Activated CD4-positive, alpha-beta memory T cell treated with anti-CD3 and anti-CD28 coated beads, Interleukin-2, amount 10 ng/mL, durations not matched to agents 7 days and 5 days (primary cell): ENCODE measurements at regions not wholly inside any gene's neighbourhood (a gene's known extent, or its start where the extent isn't known, plus 50 kb on each side); places are given as distances from the start of the nearest gene placed in this dataset.

Experiments used
- CTCF ChIA-PET: fragments of 350-600 bp; sonication (Branson Sonifier 250); formaldehyde crosslinking; loops from one replicate; lab custom pipeline; 2021; ENCODE audit warnings: antibody characterized with exemption, inconsistent platforms; lab: Charles Lee
- POLR2A ChIA-PET: fragments of 350-600 bp; sonication (Branson Sonifier 250); formaldehyde crosslinking; loops from one replicate; lab custom pipeline; 2021; ENCODE audit warnings: antibody characterized with exemption; lab: Charles Lee
- DNase-seq: peaks from one replicate; pipeline ENCODE4 v3.0.0-alpha.2; 2020
- H3K27ac Mint-ChIP-seq: one replicate; pipeline ENCODE4 v1.8.0; 2021; ENCODE audit warnings: mild to moderate bottlenecking, mixed read lengths
- H3K27me3 Mint-ChIP-seq: one replicate; pipeline ENCODE4 v1.8.0; 2021; ENCODE audit warnings: mixed read lengths
- H3K36me3 Mint-ChIP-seq: one replicate; pipeline ENCODE4 v1.8.0; 2021; ENCODE audit warnings: low read depth, mixed read lengths
- H3K4me1 Mint-ChIP-seq: one replicate; pipeline ENCODE4 v1.8.0; 2021; ENCODE audit warnings: mixed read lengths
- H3K4me3 Mint-ChIP-seq: one replicate; pipeline ENCODE4 v1.8.0; 2021; ENCODE audit warnings: mild to moderate bottlenecking, mixed read lengths
- H3K9me3 Mint-ChIP-seq: one replicate; pipeline ENCODE4 v1.8.0; 2021; ENCODE audit warnings: mixed read lengths

GRCh38 chr18:26794230-26795101, 71.0 kb downstream of the AQP4 start:
- Mint-ChIP-seq H3K36me3 (no peaks in the 10 kb centered on the region), H3K4me3 (no peak overlapping the region), H3K4me1 (no peaks in the 10 kb centered on the region), H3K27ac (no peak overlapping the region), H3K27me3 (no peaks in the 10 kb centered on the region), H3K9me3 (no peaks in the 10 kb centered on the region)
- ChIA-PET POLR2A (no interaction called here), CTCF (no interaction called here)
- DNase-seq: no peak

- CTCF ChIA-PET: interaction anchor here (0.7 kb wide), 1 partner anchor 11 kb away, joined by 3 read pairs; no protein-coding TSS in a partner anchor
- DNase-seq: no peak
- no peaks in the 10 kb centered on the region for H3K27me3 Mint-ChIP-seq
- no peak overlapping the region for H3K27ac Mint-ChIP-seq
- no peak overlapping the region for H3K4me3 Mint-ChIP-seq
- POLR2A ChIA-PET: no interaction called here
- H3K36me3 Mint-ChIP-seq: no peaks in the 10 kb centered on the region
- H3K9me3 Mint-ChIP-seq: no peaks in the 10 kb centered on the region
- H3K4me1 Mint-ChIP-seq: no peaks in the 10 kb centered on the region
Measured at GRCh38 chr18:26792661-26793060, 72.8 kb downstream of the AQP4 start.

GRCh38 chr18:26791676-26792075, 73.8 kb downstream of the AQP4 start:
- POLR2A ChIA-PET: no interaction called here
- H3K27me3 Mint-ChIP-seq: no peaks in the 10 kb centered on the region
- H3K4me3 Mint-ChIP-seq: no peak overlapping the region
- no peak overlapping the region for H3K27ac Mint-ChIP-seq
- no peaks in the 10 kb centered on the region for H3K4me1 Mint-ChIP-seq
- no peak for DNase-seq
- no peaks in the 10 kb centered on the region for H3K36me3 Mint-ChIP-seq
- CTCF ChIA-PET: interaction anchor here (0.7 kb wide), 1 partner anchor 12 kb away, joined by 3 read pairs; no protein-coding TSS in a partner anchor
- H3K9me3 Mint-ChIP-seq: no peaks in the 10 kb centered on the region

- Mint-ChIP-seq H3K4me3 (no peak overlapping the region), H3K36me3 (no peaks in the 10 kb centered on the region), H3K9me3 (peaks cover 2% of the 10 kb centered on the region), H3K4me1 (no peaks in the 10 kb centered on the region), H3K27ac (no peak overlapping the region), H3K27me3 (no peaks in the 10 kb centered on the region)
- ChIA-PET POLR2A (no interaction called here), CTCF (no interaction called here)
- DNase-seq: no peak
Measured at GRCh38 chr18:26784599-26784998, 80.9 kb downstream of the AQP4 start.

GRCh38 chr18:26783170-26783569, 82.3 kb downstream of the AQP4 start:
- CTCF ChIA-PET: no interaction called here
- Mint-ChIP-seq H3K27ac (no peak overlapping the region), H3K27me3 (no peaks in the 10 kb centered on the region), H3K36me3 (no peaks in the 10 kb centered on the region), H3K9me3 (peaks cover 2% of the 10 kb centered on the region), H3K4me3 (no peak overlapping the region), H3K4me1 (no peaks in the 10 kb centered on the region)
- no peak for DNase-seq
- POLR2A ChIA-PET: no interaction called here

- POLR2A ChIA-PET: no interaction called here
- no peak for DNase-seq
- H3K27ac Mint-ChIP-seq: no peak overlapping the region
- CTCF ChIA-PET: no interaction called here
- peaks cover 2% of the 10 kb centered on the region for H3K9me3 Mint-ChIP-seq
- H3K4me3 Mint-ChIP-seq: no peak overlapping the region
- no peaks in the 10 kb centered on the region for H3K36me3 Mint-ChIP-seq
- H3K4me1 Mint-ChIP-seq: no peaks in the 10 kb centered on the region
- no peaks in the 10 kb centered on the region for H3K27me3 Mint-ChIP-seq
Measured at GRCh38 chr18:26780520-26781325, 84.8 kb downstream of the AQP4 start.

- Mint-ChIP-seq H3K9me3 (peaks cover 2% of the 10 kb centered on the region), H3K4me1 (no peaks in the 10 kb centered on the region), H3K27me3 (no peaks in the 10 kb centered on the region), H3K36me3 (no peaks in the 10 kb centered on the region), H3K27ac (no peak overlapping the region), H3K4me3 (no peak overlapping the region)
- ChIA-PET CTCF (no interaction called here), POLR2A (no interaction called here)
- DNase-seq: no peak
Measured at GRCh38 chr18:26778054-26778393, 87.5 kb downstream of the AQP4 start.

GRCh38 chr18:26777351-26778053, 88.0 kb downstream of the AQP4 start:
- H3K9me3 Mint-ChIP-seq: peaks cover 2% of the 10 kb centered on the region
- no peak overlapping the region for H3K4me3 Mint-ChIP-seq
- CTCF ChIA-PET: no interaction called here
- DNase-seq: no peak
- H3K27me3 Mint-ChIP-seq: no peaks in the 10 kb centered on the region
- POLR2A ChIA-PET: no interaction called here
- H3K4me1 Mint-ChIP-seq: no peaks in the 10 kb centered on the region
- no peak overlapping the region for H3K27ac Mint-ChIP-seq
- no peaks in the 10 kb centered on the region for H3K36me3 Mint-ChIP-seq

- Mint-ChIP-seq H3K4me3 (no peak overlapping the region), H3K9me3 (no peaks in the 10 kb centered on the region), H3K4me1 (no peaks in the 10 kb centered on the region), H3K27me3 (no peaks in the 10 kb centered on the region), H3K27ac (no peak overlapping the region), H3K36me3 (no peaks in the 10 kb centered on the region)
- ChIA-PET CTCF (no interaction called here), POLR2A (no interaction called here)
- DNase-seq: no peak
Measured at GRCh38 chr18:26772691-26773090, 92.8 kb downstream of the AQP4 start.

- DNase-seq: no peak
Measured at GRCh38 chr18:26771524-26771923, 94.0 kb downstream of the AQP4 start.

GRCh38 chr18:26768385-26768784, 97.1 kb downstream of the AQP4 start:
- H3K36me3 Mint-ChIP-seq: no peaks in the 10 kb centered on the region

More at GRCh38 chr18:26771524-26771923, 94.0 kb downstream of the AQP4 start:
- peaks cover 3% of the 10 kb centered on the region for H3K9me3 Mint-ChIP-seq
- no peaks in the 10 kb centered on the region for H3K4me1 Mint-ChIP-seq
- H3K36me3 Mint-ChIP-seq: no peaks in the 10 kb centered on the region
- ChIA-PET POLR2A (no interaction called here), CTCF (interaction anchor here (1.2 kb wide), 1 partner anchor 150 kb away, joined by 3 read pairs; no protein-coding TSS in a partner anchor)
- no peak overlapping the region for H3K4me3 Mint-ChIP-seq
- H3K27me3 Mint-ChIP-seq: no peaks in the 10 kb centered on the region
- H3K27ac Mint-ChIP-seq: no peak overlapping the region

GRCh38 chr18:26765498-26765897, 100.0 kb downstream of the AQP4 start:
- POLR2A ChIA-PET: no interaction called here
- Mint-ChIP-seq H3K9me3 (peaks cover 3% of the 10 kb centered on the region), H3K4me3 (no peak overlapping the region), H3K27ac (no peak overlapping the region), H3K4me1 (no peaks in the 10 kb centered on the region), H3K27me3 (no peaks in the 10 kb centered on the region), H3K36me3 (no peaks in the 10 kb centered on the region)
- CTCF ChIA-PET: no interaction called here
- no peak for DNase-seq

More at GRCh38 chr18:26768385-26768784, 97.1 kb downstream of the AQP4 start:
- CTCF ChIA-PET: no interaction called here
- H3K9me3 Mint-ChIP-seq: peaks cover 3% of the 10 kb centered on the region
- no peaks in the 10 kb centered on the region for H3K27me3 Mint-ChIP-seq
- H3K4me1 Mint-ChIP-seq: no peaks in the 10 kb centered on the region
- POLR2A ChIA-PET: no interaction called here
- H3K27ac Mint-ChIP-seq: no peak overlapping the region
- no peak for DNase-seq
- H3K4me3 Mint-ChIP-seq: no peak overlapping the region

GRCh38 chr18:26764586-26764985, 100.9 kb downstream of the AQP4 start:
- no peak overlapping the region for H3K27ac Mint-ChIP-seq
- POLR2A ChIA-PET: no interaction called here

More at GRCh38 chr18:26764586-26764985, 100.9 kb downstream of the AQP4 start:
- no peaks in the 10 kb centered on the region for H3K4me1 Mint-ChIP-seq
- CTCF ChIA-PET: no interaction called here
- no peak overlapping the region for H3K4me3 Mint-ChIP-seq
- no peaks in the 10 kb centered on the region for H3K36me3 Mint-ChIP-seq
- no peak for DNase-seq
- H3K27me3 Mint-ChIP-seq: no peaks in the 10 kb centered on the region
- peaks cover 3% of the 10 kb centered on the region for H3K9me3 Mint-ChIP-seq
